Right hindlimb (tissue), 1 donor: ENCODE measurements at regions not wholly inside any gene's neighbourhood (a gene's known extent, or its start where the extent isn't known, plus 50 kb on each side); places are given as distances from the start of the nearest gene placed in this dataset.
"Not testable (repeated sequence)": the region's sequence is repeated elsewhere in the genome, so short reads cannot be mapped to it uniquely, and the experiment has no call there.

Experiments
- DNase-seq: peaks from one replicate; pipeline ENCODE4 v3.0.0-alpha.2; 2018

DNA sequence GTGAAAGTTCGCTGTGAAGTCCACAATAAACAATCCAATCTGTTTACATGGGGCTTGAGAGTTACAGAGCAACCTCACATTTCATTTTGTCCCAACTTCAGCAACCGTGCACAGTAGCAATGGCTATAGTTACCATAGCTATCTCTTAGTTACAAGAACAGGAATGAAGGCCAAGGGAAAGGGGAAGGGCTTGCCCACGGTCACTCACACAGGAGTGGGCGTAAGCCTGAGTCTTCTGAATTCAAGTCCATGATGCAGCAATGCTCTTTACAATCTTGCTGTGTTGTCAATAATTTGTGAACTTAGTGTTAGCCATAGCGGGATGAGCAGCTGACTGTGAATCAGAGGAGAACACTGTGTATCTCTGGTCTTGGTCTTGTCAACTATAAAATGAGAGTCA lies 102.9 kb downstream of the ADAMTS15 start:
- DNase-seq: no peak

DNA sequence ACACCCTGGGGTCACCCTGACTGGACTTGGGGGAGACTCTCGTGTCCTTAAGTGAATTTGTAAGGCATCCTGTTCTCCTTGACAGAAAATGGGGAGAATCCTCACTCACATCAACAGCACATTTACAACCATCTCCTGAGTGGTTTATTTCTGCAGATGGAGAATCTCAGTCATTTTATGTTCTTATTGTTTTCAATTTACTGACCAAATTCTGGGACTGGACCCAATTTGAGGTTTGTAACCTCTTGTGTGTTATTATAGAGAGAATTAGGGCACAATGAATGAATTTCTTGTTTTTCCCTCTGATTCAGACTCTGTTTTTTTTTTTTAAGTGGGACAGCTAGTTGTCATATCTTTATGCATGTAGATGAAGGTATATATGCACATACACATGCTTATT lies 104.9 kb downstream of the ADAMTS15 start:
- DNase-seq: no peak

DNA sequence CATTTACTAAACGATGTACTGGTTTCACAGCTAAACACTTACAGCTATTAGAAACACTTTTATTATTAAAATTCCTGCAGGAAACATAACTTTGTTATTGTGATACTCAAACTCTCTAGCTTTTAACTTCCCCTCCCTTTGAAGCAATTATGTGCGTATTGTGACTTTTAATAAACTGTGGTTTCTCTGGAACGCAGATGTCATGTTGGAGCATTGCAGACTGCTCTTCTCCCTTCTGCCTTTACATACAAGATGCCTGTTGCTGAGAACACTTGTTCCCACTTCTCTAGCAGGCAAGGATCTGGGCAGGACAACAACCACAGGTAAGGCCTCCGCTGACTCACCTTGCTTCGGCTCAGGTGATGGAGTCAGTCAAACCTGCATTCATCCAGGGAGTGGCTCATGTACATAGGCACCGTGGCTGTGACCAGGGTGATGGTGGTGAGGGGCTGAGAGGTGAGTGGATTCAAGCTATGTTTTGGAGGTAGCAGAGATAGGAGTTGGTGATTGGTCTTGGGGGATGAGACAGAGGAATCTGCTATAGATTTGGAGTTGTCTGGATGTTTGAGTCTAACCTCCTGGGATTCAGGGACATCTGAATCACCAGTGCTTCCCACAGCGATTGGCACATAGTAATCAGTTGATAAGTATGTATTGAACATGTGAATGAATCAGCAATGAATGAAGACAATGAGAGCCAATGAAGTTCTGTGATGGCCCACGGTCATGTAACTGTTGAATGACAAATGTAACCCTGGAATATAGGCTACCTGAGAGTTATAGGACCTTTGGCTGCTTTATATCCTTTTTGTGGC lies 106.0 kb downstream of the ADAMTS15 start:
- no peak for DNase-seq

DNA sequence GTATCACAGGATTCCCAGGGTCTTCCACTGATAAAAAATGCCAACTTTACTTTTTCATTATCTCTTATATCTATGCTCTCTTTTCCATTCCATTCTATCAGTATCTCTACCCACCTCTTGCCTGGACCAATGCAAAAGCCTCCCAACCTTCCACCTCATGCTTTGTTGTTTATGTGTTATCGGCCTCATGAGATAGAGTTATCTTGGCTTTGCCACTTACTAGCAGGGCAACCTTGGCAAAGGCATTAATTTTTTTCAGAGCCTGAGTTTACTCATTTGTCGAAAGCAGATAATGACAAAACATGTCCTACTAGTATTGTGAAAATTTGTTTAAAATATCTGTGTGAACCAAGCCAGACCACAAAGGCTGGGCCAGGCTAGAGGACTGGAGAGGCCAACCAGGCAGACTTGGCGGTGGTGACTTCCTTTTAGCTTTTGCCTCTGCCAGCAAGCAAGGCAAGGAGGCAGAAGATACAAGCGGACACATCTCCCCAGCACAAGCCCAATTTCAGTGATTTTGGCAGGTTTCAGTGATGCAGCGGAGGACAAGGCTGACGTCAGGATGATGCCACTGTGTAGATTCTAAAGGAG lies 106.9 kb downstream of the ADAMTS15 start:
- no peak for DNase-seq

GRCh38 chr11:130560000-130560780 lies 111.7 kb downstream of the ADAMTS15 start:
- no peak for DNase-seq

- DNase-seq: no peak
These were observed 112.3 kb downstream of the ADAMTS15 start for GRCh38 chr11:130560781-130561109.

DNA sequence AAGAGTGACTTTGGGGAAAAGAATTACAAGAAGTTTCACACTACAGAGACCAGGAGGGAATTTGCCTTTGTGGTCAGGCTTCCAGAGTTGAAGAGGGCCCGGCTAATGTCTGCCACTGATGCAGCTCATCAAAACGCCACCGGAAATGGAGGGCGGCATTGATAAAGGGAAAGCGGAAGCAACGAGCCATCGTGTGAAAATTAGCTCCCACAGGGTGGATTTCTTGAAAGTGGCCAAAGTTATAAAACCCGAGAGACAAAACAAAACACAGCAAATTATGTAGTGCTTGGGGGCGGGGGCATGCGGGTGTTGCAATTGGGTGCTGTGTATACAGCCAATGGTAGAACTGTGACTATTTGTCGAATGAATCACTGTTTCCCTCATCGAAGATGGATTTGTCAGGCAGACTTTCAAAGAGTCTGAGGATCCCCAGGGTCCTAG lies 113.0 kb downstream of the ADAMTS15 start:
- no peak for DNase-seq

- no peak for DNase-seq
These were observed 114.1 kb downstream of the ADAMTS15 start for GRCh38 chr11:130562549-130562948.

GRCh38 chr11:130566360-130566759 lies 117.9 kb downstream of the ADAMTS15 start:
- not testable (repeated sequence) for DNase-seq

DNA sequence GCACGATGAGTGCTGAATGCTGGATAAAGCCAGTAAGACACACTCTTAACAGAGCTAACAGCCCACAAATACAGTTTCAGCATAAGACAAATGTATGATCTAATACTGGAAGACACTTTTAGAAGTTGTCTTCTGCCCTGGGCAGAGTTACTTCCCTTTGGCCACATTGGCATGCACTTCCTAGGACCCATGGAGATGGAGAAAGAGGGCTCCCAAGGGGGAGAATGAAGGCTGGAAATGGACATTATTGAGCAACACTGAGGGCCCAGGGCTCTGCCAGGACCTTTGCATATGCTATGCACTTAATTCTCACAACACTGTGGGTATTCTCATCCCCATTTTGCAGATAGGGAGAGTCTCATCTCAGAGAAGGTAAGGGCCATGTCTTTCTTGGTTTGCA lies 123.1 kb downstream of the ADAMTS15 start:
- DNase-seq: no peak

DNA sequence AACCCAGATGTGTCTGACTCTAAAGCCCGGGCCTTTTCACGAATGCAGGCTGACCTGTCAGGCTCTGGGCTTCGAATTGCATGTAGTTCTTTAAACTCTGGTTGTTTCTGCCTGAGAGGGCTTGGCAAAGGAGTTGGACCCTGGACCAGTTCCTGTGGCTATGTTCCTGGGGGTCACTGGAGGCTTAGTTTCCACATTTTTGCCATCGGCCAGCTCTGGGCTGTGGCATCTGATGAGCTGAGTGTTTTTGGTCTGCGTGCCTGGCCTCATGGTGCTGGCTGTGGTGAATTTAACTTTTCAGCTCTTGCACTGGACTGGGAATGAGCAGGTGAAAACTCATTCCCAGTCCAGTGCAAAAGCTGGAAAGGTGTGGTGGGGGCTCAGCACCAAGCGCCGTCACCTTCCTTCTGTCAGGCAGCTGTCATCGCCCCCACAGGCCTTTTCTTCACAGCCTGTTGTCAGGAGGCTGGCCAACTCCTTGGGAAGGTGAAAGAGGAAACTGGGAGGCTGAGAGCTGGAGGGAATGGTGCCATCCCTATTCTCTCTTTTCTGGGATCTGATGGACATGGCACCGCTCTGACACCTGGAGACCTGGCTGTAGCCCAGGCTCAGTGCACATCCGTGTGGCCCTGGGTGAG lies 123.6 kb downstream of the ADAMTS15 start:
- no peak for DNase-seq

GRCh38 chr11:130573767-130574166 lies 125.3 kb downstream of the ADAMTS15 start:
- DNase-seq: no peak

GRCh38 chr11:130574740-130575139 lies 126.3 kb downstream of the ADAMTS15 start:
- DNase-seq: no peak

GRCh38 chr11:130576146-130576545 lies 127.7 kb downstream of the ADAMTS15 start:
- no peak for DNase-seq

DNA sequence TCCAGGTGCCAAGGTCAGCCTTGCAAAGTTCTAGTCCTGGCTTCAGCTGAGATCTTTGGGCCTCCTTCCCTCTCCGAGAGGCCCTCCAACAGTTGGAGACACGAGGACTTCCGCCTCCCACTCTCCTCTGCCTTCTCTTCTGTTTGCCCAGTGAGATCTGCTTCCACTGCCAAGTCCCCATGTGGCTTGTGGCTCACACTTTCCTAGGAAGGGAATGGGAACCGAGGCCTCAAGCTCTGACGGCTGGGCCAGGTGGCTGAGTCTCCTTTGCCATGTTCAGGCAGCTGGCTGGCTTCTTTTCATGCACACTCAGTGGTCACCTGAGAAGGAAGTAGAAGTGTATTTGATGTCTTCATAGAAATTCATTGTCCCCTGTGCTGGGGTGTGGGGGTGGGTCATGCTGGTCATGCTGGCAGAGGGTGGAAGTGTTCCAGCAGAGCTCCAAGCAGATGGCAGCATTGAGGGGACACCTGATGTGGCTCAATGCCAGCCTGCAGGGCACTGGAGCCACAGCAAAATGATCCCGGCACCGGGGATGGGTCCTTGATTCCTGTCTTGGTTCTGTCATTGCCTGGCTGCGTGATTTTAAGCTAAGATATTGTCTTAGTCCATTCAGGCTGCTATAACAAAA lies 130.4 kb downstream of the ADAMTS15 start:
- DNase-seq: no peak

DNA sequence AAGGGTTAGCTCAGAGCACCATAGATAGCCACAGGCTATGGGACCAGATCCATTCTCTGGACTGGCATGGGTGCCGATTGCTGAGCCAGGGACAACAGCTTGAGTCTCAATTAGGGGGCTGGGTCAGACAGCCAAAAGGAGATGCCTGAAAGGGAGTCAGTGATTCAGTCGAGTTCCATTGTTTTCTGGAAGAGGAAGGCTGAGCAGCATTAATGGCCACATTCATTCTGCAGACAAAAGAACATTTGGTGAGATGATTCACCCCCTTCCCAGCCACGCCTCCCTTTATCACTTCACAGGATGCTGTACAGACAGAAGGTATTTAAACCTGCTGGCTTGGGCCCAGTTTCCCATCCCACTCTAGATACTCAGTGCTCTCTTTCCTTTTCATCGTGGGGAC lies 131.9 kb downstream of the ADAMTS15 start:
- DNase-seq: no peak

DNA sequence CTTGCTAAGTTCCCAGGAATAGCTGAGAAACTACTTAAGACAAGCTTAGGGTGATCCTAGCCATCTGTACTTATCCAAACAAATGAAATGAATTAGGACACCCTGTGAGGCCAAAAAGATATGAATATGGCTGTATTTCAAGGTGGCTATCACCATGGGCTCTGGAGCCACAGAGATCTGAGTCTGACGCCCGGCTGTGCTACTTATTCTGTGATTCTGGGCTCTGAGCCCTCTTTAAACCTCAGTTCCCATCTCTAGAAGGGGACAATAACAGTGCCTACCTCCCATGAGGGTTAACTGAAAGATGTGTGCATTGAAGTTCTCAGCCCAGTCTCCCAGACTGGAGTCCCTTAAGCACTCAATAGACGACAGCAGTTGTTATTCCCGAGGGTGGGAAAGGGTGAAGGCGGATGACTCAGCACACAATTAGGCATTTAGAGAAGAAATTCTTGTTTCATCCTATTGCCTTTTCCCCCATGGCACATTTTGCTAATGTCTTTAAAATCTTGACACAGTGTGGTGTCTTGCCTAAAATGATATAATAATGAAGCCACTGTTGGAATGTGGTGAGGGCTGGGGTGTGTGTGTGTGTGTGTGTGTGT lies 132.5 kb downstream of the ADAMTS15 start:
- no peak for DNase-seq

DNA sequence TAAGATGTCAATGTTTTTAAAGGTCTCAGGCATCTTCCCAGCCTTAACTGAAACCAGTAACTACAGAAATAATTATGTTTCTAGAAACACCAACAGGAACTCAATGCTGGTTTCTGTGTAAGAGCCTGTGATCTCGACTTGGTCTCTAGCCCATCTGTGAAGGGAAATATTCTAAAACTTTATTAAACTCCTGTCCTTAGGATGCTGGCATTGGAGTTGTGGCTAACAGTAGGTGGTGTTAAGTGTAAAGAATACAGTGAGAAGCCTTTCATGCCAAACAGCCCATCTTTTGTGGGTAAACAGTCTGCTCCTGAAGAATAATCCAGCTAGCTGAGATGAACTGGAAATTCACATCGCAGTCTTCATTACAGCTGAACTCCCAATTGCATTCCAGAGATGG lies 133.2 kb downstream of the ADAMTS15 start:
- no peak for DNase-seq

GRCh38 chr11:130582176-130582575 lies 133.7 kb downstream of the ADAMTS15 start:
- DNase-seq: no peak

DNA sequence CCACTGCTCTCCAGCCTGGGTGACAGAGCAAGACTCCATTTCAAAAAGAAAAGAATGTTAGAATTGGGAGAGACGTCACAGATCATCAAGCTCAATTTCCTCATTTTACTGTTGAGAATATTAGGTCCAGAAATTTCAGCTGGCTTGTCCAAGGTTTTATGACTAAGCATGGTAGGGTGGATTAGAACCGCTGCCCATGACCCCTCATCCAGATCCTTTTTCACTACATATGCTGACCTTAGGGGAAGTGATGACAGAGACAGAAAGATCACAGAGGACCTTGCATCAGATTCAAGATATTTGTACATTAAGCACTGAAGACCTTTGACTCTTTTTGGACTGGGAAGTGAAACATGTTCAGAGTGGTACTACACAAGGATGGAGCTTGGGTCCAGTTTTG lies 134.5 kb downstream of the ADAMTS15 start:
- DNase-seq: no peak

DNA sequence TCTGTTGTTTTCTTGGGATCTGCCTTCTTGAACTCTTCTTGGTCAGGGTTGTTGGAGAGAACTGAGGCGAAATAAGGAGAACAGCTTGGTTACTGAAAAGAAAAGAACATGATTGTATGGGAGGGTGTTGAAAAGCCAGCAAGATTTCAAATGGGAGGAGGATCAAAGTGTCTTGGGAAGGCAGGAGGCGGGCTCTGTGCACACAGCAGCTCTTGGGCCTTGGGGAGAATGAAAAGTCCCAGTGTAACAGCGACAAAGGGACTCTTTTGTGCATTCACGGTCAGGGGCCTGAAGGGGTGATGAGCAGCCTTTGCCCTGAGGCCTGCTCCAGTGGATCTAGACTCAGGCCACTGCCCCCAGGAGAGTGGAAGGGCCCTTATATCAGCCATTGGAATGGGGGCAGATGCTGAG lies 135.4 kb downstream of the ADAMTS15 start:
- DNase-seq: no peak

DNA sequence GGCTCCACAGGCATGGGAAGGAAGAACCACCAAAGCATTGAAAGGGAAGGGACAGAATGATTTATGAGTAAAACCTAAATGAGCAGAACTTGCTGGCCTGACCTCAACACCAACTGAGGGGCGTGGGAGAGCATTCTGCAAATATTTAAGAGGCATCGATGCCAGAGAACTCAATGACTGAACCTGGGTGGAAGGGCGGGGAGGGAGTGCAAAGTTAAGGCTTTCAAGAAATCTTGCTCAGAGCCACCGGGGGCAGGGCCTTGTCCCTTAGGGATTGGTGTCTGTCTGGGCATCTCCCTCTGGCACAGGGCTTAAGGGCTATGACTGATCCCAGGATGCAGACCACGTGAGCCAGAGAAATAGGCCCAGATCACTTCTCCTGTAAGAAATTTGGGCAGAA lies 137.1 kb downstream of the ADAMTS15 start:
- DNase-seq: no peak

GRCh38 chr11:130587658-130588057 lies 139.2 kb downstream of the ADAMTS15 start:
- DNase-seq: no peak
